SK-N-MC (cell line): ENCODE measurements at regions not wholly inside any gene's neighbourhood (a gene's known extent, or its start where the extent isn't known, plus 50 kb on each side); places are given as distances from the start of the nearest gene placed in this dataset.

Source experiments
- EZH2 ChIP-seq: fragments of 200-600 bp; sonication (generic); IDR thresholded peaks from one replicate; pipeline ENCODE4 v1.6.1; 2017; ENCODE audit warnings: antibody characterized with exemption
- FOXP2 ChIP-seq: optimal IDR thresholded peaks from 2 replicates; pipeline ENCODE3; 2011; ENCODE audit warnings: mild to moderate bottlenecking, moderate library complexity; ENCODE audit not compliant: insufficient read depth; ENCODE audit errors: extremely low read length, control extremely low read depth
- POLR2AphosphoS5 ChIP-seq: IDR thresholded peaks from 2 replicates; pipeline ENCODE4 v1.6.1; 2012; ENCODE audit warnings: mild to moderate bottlenecking, low read depth, low read length, borderline replicate concordance

- TF ChIP-seq EZH2, result no peak
- no peak for TF ChIP-seq POLR2AphosphoS5
- TF ChIP-seq FOXP2, result no peak
These were observed 1114.5 kb upstream of the LCORL start for GRCh38 chr4:19135895-19136633.
